HepG2 (cell line): ENCODE measurements at regions not wholly inside any gene's neighbourhood (a gene's known extent, or its start where the extent isn't known, plus 50 kb on each side); places are given as distances from the start of the nearest gene placed in this dataset.

ENCODE experiments used
- ATAC-seq: fragments of 200-7000 bp; cut with Tn5 transposase; 3 replicates; pipeline ENCODE4 v1.9.1; 2020; ENCODE audit warnings: mild to moderate bottlenecking, moderate library complexity
- BruUV-seq: library from RNA; stranded (reverse); fragments of 400-500 nt; replicated peaks from 2 replicates; lab custom pipeline; 2021; lab: Mats Ljungman, UMichigan
- CTCF ChIA-PET: fragments of 300-600 bp; formaldehyde crosslinking; extraction: SDS; loops from one replicate; lab custom pipeline; 2021; ENCODE audit warnings: low total read pairs, inconsistent platforms, low intra/inter-chr PET ratio; lab: Yijun Ruan, JAX
- POLR2A ChIA-PET: fragments of 350-600 bp; sonication (Branson Sonifier 250); formaldehyde crosslinking; loops from one replicate; lab custom pipeline; 2020; ENCODE audit warnings: antibody characterized with exemption, inconsistent platforms; lab: Yijun Ruan, JAX
- DNase-seq: peaks from one replicate; pipeline ENCODE4 v3.0.0-alpha.2; 2015; ENCODE audit warnings: low spot score
- FAIRE-seq: peaks from 3 replicates; lab custom pipeline; 2011; peaks lifted over from hg19 to GRCh38; lab: Jason Lieb, UNC
- H2AFZ ChIP-seq: one replicate; pipeline ENCODE4 v1.6.1; 2011; ENCODE audit warnings: low read length, inconsistent platforms
- H3K27ac ChIP-seq: fragments of 300-600 bp; 3 replicates; pipeline ENCODE4 v1.8.0; 2011; ENCODE audit warnings: mixed run types, mild to moderate bottlenecking, mixed read lengths, low read length, inconsistent platforms; ENCODE audit not compliant: insufficient read depth; ENCODE audit errors: extremely low read length
- H3K27me3 ChIP-seq, 2 experiments: fragments of 200-600 bp in 1 of 2; 2 replicates in 1 of 2; 3 replicates in 1 of 2; pipeline versions ENCODE4 v1.6.0 to v1.8.0; 2011; ENCODE audit warnings: low read length in 2 of 2, mild to moderate bottlenecking in 2 of 2, moderate library complexity in 2 of 2, inconsistent platforms in 1 of 2; ENCODE audit not compliant: insufficient read depth in 2 of 2, control insufficient read depth in 1 of 2
- H3K36me3 ChIP-seq, 2 experiments: fragments of 200-600 bp in 1 of 2; replicated peaks in 1 of 2; 2 replicates in 1 of 2; 3 replicates in 1 of 2; pipeline versions ENCODE4 v1.5.1 to v1.8.0; 2011; ENCODE audit warnings: low read length in 2 of 2, inconsistent platforms in 1 of 2; ENCODE audit not compliant: insufficient read depth in 2 of 2, control insufficient read depth in 1 of 2
- H3K4me1 ChIP-seq: 2 replicates; pipeline ENCODE4 v1.5.1; 2012; ENCODE audit warnings: low read length, inconsistent platforms; ENCODE audit not compliant: insufficient read depth
- H3K4me2 ChIP-seq: 2 replicates; pipeline ENCODE4 v1.6.0; 2011; ENCODE audit warnings: low read depth, low read length, inconsistent platforms
- H3K4me3 ChIP-seq, 3 experiments: fragments of 200-600 bp in 1 of 3; sonication (generic), shearing (Covaris generic) in 1 of 3; replicated peaks in 1 of 3; 2 replicates each; pipeline ENCODE4 v1.5.1; 2011 to 2016; ENCODE audit warnings: low read length in 3 of 3, inconsistent platforms in 2 of 3, low read depth in 2 of 3, mild to moderate bottlenecking in 2 of 3, control low read depth in 1 of 3, mixed read lengths in 1 of 3; ENCODE audit not compliant: insufficient read depth in 1 of 3
- H3K79me2 ChIP-seq: one replicate; pipeline ENCODE4 v1.6.1; 2011; ENCODE audit warnings: low read length, inconsistent platforms; ENCODE audit not compliant: insufficient read depth
- H3K9ac ChIP-seq: 2 replicates; pipeline ENCODE4 v1.6.0; 2011; ENCODE audit warnings: mild to moderate bottlenecking, low read depth, low read length, inconsistent platforms; ENCODE audit not compliant: insufficient read depth
- H3K9me3 ChIP-seq: 2 replicates; pipeline ENCODE4 v1.5.1; 2012; ENCODE audit warnings: mild to moderate bottlenecking, low read length
- H4K20me1 ChIP-seq: 2 replicates; pipeline ENCODE4 v1.6.0; 2011; ENCODE audit warnings: inconsistent platforms, mild to moderate bottlenecking, low read length, moderate library complexity; ENCODE audit not compliant: insufficient read depth
- NBN ChIP-seq: fragments of 450-650 bp; conservative IDR thresholded peaks from 2 replicates; pipeline ENCODE4 v1.6.1; 2017
- RBAK ChIP-seq: sonication (generic); formaldehyde crosslinking; IDR thresholded peaks from 2 replicates; pipeline ENCODE4 v1.5.1; 2020; ENCODE audit warnings: mild to moderate bottlenecking, missing genetic modification reagents
- SMARCE1 ChIP-seq: fragments of 450-650 bp; IDR thresholded peaks from 2 replicates; pipeline ENCODE4 v1.6.1; 2017; ENCODE audit warnings: borderline replicate concordance
- TBX3 ChIP-seq: fragments of 450-650 bp; IDR thresholded peaks from 2 replicates; pipeline ENCODE4 v1.6.1; 2017; ENCODE audit warnings: antibody characterized with exemption, mild to moderate bottlenecking, inconsistent platforms, borderline replicate concordance
- ZBTB8A ChIP-seq: sonication (generic); formaldehyde crosslinking; IDR thresholded peaks from 2 replicates; pipeline ENCODE4 v1.4.0; 2020; ENCODE audit warnings: mild to moderate bottlenecking, low read depth, missing genetic modification reagents, borderline replicate concordance
- ZNF350 ChIP-seq: sonication (generic); formaldehyde crosslinking; IDR thresholded peaks from 2 replicates; pipeline ENCODE4 v1.4.0; 2020; ENCODE audit warnings: mild to moderate bottlenecking, low read depth, missing genetic modification reagents, borderline replicate concordance
- ZNF431 ChIP-seq: sonication (generic); formaldehyde crosslinking; IDR thresholded peaks from 2 replicates; pipeline ENCODE4 v1.9.0; 2022; ENCODE audit warnings: missing genetic modification reagents, low read depth, mild to moderate bottlenecking, borderline replicate concordance
- ZNF496 ChIP-seq: sonication (generic); formaldehyde crosslinking; IDR thresholded peaks from 2 replicates; pipeline ENCODE4 v1.8.1; 2023; ENCODE audit warnings: mild to moderate bottlenecking, moderate library complexity, missing genetic modification reagents; ENCODE audit not compliant: insufficient replicate concordance
- ZNF570 ChIP-seq: sonication (generic); formaldehyde crosslinking; IDR thresholded peaks from 2 replicates; pipeline ENCODE4 v1.4.0; 2020; ENCODE audit warnings: mild to moderate bottlenecking, missing genetic modification reagents, borderline replicate concordance
- WGBS: methylation state at CpG from one replicate; pipeline ENCODE4 v1.1.6; 2017; ENCODE audit warnings: low lambda C conversion rate; 5-methylcytosine and 5-hydroxymethylcytosine counted together
- in situ Hi-C: cut with HindIII; loops from 2 replicates; pipeline ENCODE4 v1.10.0; 2017; ENCODE audit warnings: low pct_unique_long_range_greater_than_20kb; ENCODE audit not compliant: extremely low pct_ligation_motif_present
- intact Hi-C: fragments of 100-400 bp; cut with micrococcal nuclease; formaldehyde crosslinking; loops from one replicate; pipeline ENCODE4 v1.10.0; 2022; ENCODE audit not compliant: unreplicated experiment
- TF ChIP-seq, protein P1 (sequence below): sonication (generic); formaldehyde crosslinking; conservative IDR thresholded peaks from 2 replicates; pipeline ENCODE4 v1.4.0; 2020; ENCODE audit warnings: missing genetic modification reagents
- TF ChIP-seq, protein P2 (sequence below): sonication (generic); formaldehyde crosslinking; IDR thresholded peaks from 2 replicates; pipeline ENCODE4 v1.4.0; 2020; ENCODE audit warnings: low read depth, missing genetic modification reagents

DNA sequence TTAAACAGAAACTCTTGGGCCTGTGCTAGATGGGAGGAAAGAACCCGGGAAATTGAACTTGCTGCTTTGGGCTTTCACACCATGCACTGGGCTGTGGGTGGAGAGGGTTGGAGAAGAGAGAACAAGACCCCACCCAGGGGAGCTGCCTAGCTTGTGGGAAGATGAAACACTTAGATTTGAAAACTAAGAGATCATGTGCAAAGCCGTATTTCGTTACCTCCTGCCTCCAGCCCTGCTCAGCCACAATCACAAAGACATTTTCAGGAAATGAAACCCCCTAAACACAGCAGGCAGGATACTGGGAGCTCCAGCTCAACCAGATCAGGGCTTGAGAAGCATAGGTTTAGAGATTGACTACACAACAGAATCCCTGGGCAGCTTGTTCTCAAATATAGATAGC lies 183.0 kb upstream of the C2CD4B start:
- DNase-seq (no peak), ATAC-seq (no peak), FAIRE-seq (no peak)
- Histone ChIP-seq H3K4me1 (no peaks in the 10 kb centered on the region), H3K36me3 (no peaks in the 10 kb centered on the region), H3K27me3 (peaks cover 2 to 16% of the 10 kb centered on the region in 2 experiments), H3K9me3 (no peaks in the 10 kb centered on the region), H3K79me2 (no peaks in the 10 kb centered on the region), H3K4me3 (no peak overlapping the region), H3K27ac (no peak overlapping the region), H4K20me1 (no peaks in the 10 kb centered on the region), H2AFZ (no peak overlapping the region), H3K9ac (no peak overlapping the region), H3K4me2 (no peak overlapping the region)
- CTCF ChIA-PET, result no interaction called here
- TF ChIP-seq RBAK (CRISPR knock-in tag) (no peak), TBX3 (no peak), NBN (no peak), ZNF496 (CRISPR knock-in tag) (no peak), ZBTB8A (CRISPR knock-in tag) (no peak), ZNF570 (CRISPR knock-in tag) (no peak), ZNF431 (CRISPR knock-in tag) (no peak), ZNF350 (CRISPR knock-in tag) (no peak), SMARCE1 (no peak)
- TF ChIP-seq, protein P1, sequence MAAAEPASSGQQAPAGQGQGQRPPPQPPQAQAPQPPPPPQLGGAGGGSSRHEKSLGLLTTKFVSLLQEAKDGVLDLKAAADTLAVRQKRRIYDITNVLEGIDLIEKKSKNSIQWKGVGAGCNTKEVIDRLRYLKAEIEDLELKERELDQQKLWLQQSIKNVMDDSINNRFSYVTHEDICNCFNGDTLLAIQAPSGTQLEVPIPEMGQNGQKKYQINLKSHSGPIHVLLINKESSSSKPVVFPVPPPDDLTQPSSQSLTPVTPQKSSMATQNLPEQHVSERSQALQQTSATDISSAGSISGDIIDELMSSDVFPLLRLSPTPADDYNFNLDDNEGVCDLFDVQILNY (CRISPR knock-in tag), result no peak
- TF ChIP-seq, protein P2, sequence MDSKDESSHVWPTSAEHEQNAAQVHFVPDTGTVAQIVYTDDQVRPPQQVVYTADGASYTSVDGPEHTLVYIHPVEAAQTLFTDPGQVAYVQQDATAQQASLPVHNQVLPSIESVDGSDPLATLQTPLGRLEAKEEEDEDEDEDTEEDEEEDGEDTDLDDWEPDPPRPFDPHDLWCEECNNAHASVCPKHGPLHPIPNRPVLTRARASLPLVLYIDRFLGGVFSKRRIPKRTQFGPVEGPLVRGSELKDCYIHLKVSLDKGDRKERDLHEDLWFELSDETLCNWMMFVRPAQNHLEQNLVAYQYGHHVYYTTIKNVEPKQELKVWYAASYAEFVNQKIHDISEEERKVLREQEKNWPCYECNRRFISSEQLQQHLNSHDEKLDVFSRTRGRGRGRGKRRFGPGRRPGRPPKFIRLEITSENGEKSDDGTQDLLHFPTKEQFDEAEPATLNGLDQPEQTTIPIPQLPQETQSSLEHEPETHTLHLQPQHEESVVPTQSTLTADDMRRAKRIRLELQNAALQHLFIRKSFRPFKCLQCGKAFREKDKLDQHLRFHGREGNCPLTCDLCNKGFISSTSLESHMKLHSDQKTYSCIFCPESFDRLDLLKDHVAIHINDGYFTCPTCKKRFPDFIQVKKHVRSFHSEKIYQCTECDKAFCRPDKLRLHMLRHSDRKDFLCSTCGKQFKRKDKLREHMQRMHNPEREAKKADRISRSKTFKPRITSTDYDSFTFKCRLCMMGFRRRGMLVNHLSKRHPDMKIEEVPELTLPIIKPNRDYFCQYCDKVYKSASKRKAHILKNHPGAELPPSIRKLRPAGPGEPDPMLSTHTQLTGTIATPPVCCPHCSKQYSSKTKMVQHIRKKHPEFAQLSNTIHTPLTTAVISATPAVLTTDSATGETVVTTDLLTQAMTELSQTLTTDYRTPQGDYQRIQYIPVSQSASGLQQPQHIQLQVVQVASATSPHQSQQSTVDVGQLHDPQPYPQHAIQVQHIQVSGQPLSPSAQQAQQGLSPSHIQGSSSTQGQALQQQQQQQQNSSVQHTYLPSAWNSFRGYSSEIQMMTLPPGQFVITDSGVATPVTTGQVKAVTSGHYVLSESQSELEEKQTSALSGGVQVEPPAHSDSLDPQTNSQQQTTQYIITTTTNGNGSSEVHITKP, result no peak
- in situ Hi-C loops (no loop called here), intact Hi-C loops (no loop called here)
- 0% methylated on average over 1 of the region's 3 CpGs for WGBS
- POLR2A ChIA-PET, result no interaction called here
- BruUV-seq, result no TSS peak
